ENCODE measurements at regions not wholly inside any gene's neighbourhood (a gene's known extent, or its start where the extent isn't known, plus 50 kb on each side); places are given as distances from the start of the nearest gene placed in this dataset.
A peak's percentile ranks its signal among the peaks of the same experiment; 100 is the strongest.

DNA sequence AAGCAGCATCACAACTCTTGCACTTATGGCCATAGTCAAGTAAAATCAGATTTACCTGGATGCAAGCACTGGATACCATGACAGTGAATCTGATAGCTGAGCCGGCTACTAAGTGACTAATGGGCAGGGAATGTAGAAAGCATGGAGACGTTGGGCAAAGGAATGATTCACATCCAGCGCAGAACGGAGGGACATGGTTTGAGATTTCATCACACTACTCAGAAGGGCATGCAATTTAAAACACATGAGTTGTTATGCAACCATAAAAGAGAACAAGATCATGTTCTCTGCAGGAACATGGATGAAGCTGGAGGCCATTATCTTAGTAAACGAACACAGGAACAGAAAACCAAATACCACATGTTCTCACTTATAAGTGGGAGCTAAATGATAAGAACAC is 169.1 kb upstream of the PIK3R1 start:
- TF ChIP-seq, protein P1, sequence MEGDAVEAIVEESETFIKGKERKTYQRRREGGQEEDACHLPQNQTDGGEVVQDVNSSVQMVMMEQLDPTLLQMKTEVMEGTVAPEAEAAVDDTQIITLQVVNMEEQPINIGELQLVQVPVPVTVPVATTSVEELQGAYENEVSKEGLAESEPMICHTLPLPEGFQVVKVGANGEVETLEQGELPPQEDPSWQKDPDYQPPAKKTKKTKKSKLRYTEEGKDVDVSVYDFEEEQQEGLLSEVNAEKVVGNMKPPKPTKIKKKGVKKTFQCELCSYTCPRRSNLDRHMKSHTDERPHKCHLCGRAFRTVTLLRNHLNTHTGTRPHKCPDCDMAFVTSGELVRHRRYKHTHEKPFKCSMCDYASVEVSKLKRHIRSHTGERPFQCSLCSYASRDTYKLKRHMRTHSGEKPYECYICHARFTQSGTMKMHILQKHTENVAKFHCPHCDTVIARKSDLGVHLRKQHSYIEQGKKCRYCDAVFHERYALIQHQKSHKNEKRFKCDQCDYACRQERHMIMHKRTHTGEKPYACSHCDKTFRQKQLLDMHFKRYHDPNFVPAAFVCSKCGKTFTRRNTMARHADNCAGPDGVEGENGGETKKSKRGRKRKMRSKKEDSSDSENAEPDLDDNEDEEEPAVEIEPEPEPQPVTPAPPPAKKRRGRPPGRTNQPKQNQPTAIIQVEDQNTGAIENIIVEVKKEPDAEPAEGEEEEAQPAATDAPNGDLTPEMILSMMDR (IDR thresholded peaks at IDR 0.05), result no peak
- DNase-seq (ENCODE audit: low spot score), result no peak
- Histone ChIP-seq H3K27ac (peak overlapping the region in 1 of 2 donors; percentile 33), H3K4me3 (no peak overlapping the region)

DNA sequence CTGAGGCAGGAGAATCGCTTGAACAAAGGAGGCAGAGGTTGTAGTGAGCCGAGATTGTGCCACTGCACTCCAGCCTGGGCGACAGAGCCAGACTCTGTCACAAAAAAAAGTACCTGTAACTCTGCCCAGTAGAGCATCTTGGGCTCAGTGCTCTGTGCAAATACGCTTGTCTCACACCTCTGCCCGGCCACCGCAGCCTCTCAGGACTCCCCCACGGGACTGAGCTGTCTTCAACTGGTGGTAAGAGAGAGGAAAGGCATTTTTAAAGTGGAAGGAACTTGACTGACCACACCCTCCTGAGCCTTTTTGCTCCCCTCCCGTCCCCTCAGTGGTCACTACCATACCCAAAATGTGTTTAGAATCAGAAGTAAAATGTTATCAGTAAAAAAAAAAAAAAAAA is 174.3 kb upstream of the PIK3R1 start:
- no peak for DNase-seq (ENCODE audit: low spot score)
- Histone ChIP-seq H3K4me3 (no peak overlapping the region), H3K27ac (peak overlapping the region in 1 of 2 donors; percentile 17)
- TF ChIP-seq, protein P1 (IDR thresholded peaks at IDR 0.05), result no peak

DNA sequence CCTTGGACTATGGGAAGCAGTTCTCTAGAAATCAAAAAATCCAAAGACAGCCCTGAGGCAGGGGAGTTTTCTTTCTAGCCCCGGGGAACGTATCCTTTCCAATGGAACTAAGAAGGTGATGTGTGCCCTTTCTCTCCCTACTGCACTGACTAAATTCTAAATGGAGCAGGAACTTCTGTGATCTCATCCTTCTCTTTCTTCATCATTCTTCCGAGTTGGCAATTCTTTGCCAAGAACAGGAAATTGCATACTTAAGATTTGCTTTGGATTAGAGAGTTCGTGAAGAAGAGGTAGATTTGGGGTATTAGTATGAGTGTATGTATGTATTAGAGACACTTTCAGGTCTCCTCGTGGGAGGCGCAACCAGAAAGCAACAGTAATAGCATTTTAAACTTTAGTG is 178.0 kb upstream of the PIK3R1 start:
- DNase-seq (ENCODE audit: low spot score), result no peak

DNA sequence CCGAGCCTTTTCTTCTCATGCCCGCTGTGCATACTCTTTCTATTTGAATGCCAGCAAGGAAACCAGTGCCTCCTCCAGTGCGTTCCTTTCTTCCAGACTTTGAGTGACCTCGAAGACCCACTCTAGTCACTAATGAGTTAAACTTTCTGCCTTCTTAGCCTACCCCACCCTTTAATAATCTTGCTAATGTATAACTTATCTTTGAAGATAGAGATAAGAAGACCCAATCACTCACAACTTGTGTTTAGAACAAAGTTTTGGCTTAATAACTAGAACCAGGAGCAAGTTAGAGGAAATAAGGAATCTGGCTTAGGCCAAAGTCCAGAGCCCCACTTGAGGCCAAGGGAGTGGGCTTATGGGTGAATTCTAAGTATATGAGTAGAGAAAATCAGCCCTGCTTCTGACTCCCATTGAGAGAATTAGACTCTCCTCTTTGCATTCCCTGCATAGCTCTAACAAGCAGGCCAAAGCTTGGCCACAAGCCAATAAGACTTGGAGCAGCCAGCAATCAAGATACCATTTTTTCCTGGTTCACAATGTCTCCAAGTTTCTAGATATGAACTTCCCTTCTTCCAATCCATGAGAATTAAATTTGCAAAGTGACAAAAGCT is 181.5 kb upstream of the PIK3R1 start:
- TF ChIP-seq, protein P1 (IDR thresholded peaks at IDR 0.05), result no peak
- Histone ChIP-seq H3K27ac (peak overlapping the region; percentile 13 to 33), H3K4me3 (no peak overlapping the region)
- no peak for DNase-seq (ENCODE audit: low spot score)

More for the DNA sequence above, 178.0 kb upstream of the PIK3R1 start:
- TF ChIP-seq, protein P1 (IDR thresholded peaks at IDR 0.05), result no peak
- no peak overlapping the region for H3K4me3 ChIP-seq
- H3K27ac ChIP-seq, result peak overlapping the region in 1 of 2 donors; percentile 24

DNA sequence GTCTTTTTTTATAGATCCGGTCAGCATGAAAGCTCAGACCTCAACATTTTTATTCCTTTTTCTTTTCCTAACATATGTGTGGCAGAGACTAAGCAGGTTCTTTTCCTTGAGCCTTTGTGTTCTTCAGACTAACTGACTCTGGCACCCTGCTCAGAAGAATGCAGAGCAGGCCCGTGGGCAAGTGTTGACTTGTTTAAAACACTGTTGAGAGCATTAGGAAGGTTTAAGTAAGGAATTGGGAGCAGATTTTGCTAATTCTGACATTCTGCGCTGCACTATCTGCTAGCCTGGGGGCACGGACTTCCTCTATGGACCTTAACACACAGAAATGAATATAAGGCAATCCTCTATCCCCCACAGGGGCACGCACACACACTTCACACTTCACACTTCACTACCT is 182.5 kb upstream of the PIK3R1 start:
- no peak for DNase-seq (ENCODE audit: low spot score)
- TF ChIP-seq, protein P1 (IDR thresholded peaks at IDR 0.05), result no peak
- no peak overlapping the region for H3K27ac ChIP-seq
- no peak overlapping the region for H3K4me3 ChIP-seq

DNA sequence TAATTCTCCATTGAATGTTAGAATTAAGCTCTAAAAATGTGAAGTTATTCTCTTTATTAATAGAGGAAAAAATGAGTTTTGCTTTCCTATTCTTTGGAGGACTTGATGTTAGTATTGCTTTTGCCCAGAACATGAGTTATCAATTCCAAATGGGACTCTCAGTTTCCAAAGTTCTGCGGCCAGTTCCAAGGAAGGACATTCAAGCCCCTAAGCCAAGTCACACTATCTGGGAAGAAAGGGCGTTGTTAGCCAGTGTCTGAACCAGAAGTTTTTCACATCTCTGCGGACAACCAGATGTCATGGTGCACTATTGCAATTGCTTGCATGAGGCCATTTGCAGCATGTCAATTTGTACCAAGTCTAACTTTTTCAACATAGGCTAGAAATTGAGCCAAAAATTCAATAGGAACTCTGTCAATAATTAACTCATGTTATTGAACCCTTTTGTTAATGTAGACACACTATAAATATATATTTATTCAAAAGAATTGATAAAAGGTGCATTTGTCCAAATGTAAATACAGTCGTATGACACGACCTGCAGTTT is 183.3 kb upstream of the PIK3R1 start:
- TF ChIP-seq, protein P1 (IDR thresholded peaks at IDR 0.05), result no peak
- Histone ChIP-seq H3K4me3 (no peak overlapping the region), H3K27ac (no peak overlapping the region)
- DNase-seq (ENCODE audit: low spot score), result no peak

DNA sequence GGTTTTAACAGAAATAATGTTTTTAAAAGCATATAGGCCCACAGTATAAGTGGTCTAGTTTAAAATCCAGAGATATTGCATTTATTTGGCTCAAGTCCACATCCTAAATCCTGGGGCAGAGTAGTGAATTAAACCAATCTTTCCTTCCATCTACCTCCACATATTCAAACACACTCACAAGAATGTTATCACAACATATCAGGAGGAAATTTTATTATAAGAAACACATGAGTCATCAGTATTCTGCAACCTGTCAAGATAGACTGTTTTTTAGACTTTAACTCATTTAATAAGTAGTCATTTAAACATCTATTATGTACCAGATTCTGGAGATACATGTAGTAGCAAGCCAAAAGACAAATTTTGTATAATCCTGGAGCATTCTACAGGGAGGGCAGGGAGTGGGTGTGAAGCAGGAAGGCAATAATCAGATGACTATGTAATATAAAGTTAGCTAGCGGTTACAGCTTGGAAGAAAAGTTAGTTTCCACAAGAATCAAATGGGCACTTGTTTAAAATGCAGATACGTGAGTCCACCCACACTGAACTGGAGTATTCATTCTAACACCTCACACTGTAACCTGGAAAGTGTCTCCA is 187.3 kb upstream of the PIK3R1 start:
- Histone ChIP-seq H3K4me3 (no peak overlapping the region), H3K27ac (peak overlapping the region; percentile 30 to 52)
- no peak for DNase-seq (ENCODE audit: low spot score)
- TF ChIP-seq, protein P1 (IDR thresholded peaks at IDR 0.05), result no peak
